GM12865 (cell line): ENCODE measurements at regions not wholly inside any gene's neighbourhood (a gene's known extent, or its start where the extent isn't known, plus 50 kb on each side); places are given as distances from the start of the nearest gene placed in this dataset.
"Not testable (repeated sequence)": the region's sequence is repeated elsewhere in the genome, so short reads cannot be mapped to it uniquely, and the experiment has no call there.

Experiments used
- DNase-seq: peaks from one replicate; pipeline ENCODE4 v3.0.0; 2010; ENCODE audit warnings: low read depth
- H3K4me3 ChIP-seq: 2 replicates; pipeline ENCODE4 v1.5.1; 2011; ENCODE audit warnings: mild to moderate bottlenecking, low read depth, low read length, control low read depth
- CTCF ChIP-seq: IDR thresholded peaks from 2 replicates; pipeline ENCODE4 v1.5.1; 2011; ENCODE audit warnings: low read length, control low read depth, low read depth, inconsistent platforms; ENCODE audit not compliant: insufficient read depth; ENCODE audit errors: missing control alignments

GRCh38 chr2:43000242-43001054, 208.1 kb upstream of the HAAO start:
- no peak for TF ChIP-seq CTCF
- DNase-seq, result peak; percentile 50
- no peak overlapping the region for H3K4me3 ChIP-seq

GRCh38 chr2:42999856-43000241, 207.5 kb upstream of the HAAO start:
- no peak for TF ChIP-seq CTCF
- no peak for DNase-seq
- no peak overlapping the region for H3K4me3 ChIP-seq

GRCh38 chr2:42999391-42999841, 207.0 kb upstream of the HAAO start:
- no peak overlapping the region for H3K4me3 ChIP-seq
- DNase-seq, result no peak
- no peak for TF ChIP-seq CTCF

GRCh38 chr2:42998721-42999120, 206.3 kb upstream of the HAAO start:
- DNase-seq, result no peak
- no peak for TF ChIP-seq CTCF
- no peak overlapping the region for H3K4me3 ChIP-seq

GRCh38 chr2:42996528-42996927, 204.1 kb upstream of the HAAO start:
- no peak for DNase-seq
- H3K4me3 ChIP-seq, result no peak overlapping the region
- TF ChIP-seq CTCF, result no peak

- TF ChIP-seq CTCF, result no peak
- DNase-seq, result no peak
- H3K4me3 ChIP-seq, result no peak overlapping the region
Observed at GRCh38 chr2:42995752-42996422, 203.5 kb upstream of the HAAO start.

GRCh38 chr2:42989283-42990081, 197.1 kb upstream of the HAAO start:
- H3K4me3 ChIP-seq, DNase-seq: not testable (repeated sequence)

- H3K4me3 ChIP-seq, result not testable (repeated sequence)
Observed at GRCh38 chr2:42988055-42988454, 195.7 kb upstream of the HAAO start.

More at GRCh38 chr2:42988055-42988454, 195.7 kb upstream of the HAAO start:
- not testable (repeated sequence) for DNase-seq
